ENCODE measurements at regions not wholly inside any gene's neighbourhood (a gene's known extent, or its start where the extent isn't known, plus 50 kb on each side); places are given as distances from the start of the nearest gene placed in this dataset.

- no peak for DNase-seq (ENCODE audit: low spot score)
These were observed 49.9 kb downstream of the CNTN3 start for GRCh38 chr3:74564560-74564959.

- no peak for DNase-seq (ENCODE audit: low spot score)
These were observed 51.7 kb downstream of the CNTN3 start for GRCh38 chr3:74562558-74563269.

GRCh38 chr3:74561881-74562280, 52.6 kb downstream of the CNTN3 start:
- DNase-seq (ENCODE audit: low spot score): no peak

- DNase-seq (ENCODE audit: low spot score): no peak
These were observed 55.2 kb downstream of the CNTN3 start for GRCh38 chr3:74559261-74559660.

- no peak for DNase-seq (ENCODE audit: low spot score)
These were observed 63.8 kb downstream of the CNTN3 start for GRCh38 chr3:74550686-74551085.

- DNase-seq (ENCODE audit: low spot score): no peak
These were observed 68.0 kb downstream of the CNTN3 start for GRCh38 chr3:74546426-74546825.

- no peak for DNase-seq (ENCODE audit: low spot score)
These were observed 72.0 kb downstream of the CNTN3 start for GRCh38 chr3:74542441-74542840.

- no peak for DNase-seq (ENCODE audit: low spot score)
These were observed 74.6 kb downstream of the CNTN3 start for GRCh38 chr3:74539876-74540275.

- no peak for DNase-seq (ENCODE audit: low spot score)
These were observed 75.8 kb downstream of the CNTN3 start for GRCh38 chr3:74538669-74539068.

GRCh38 chr3:74537857-74538256, 76.6 kb downstream of the CNTN3 start:
- no peak for DNase-seq (ENCODE audit: low spot score)

GRCh38 chr3:74537164-74537563, 77.3 kb downstream of the CNTN3 start:
- no peak for DNase-seq (ENCODE audit: low spot score)

- no peak for DNase-seq (ENCODE audit: low spot score)
These were observed 79.2 kb downstream of the CNTN3 start for GRCh38 chr3:74535281-74535680.

GRCh38 chr3:74534611-74535010, 79.8 kb downstream of the CNTN3 start:
- no peak for DNase-seq (ENCODE audit: low spot score)

GRCh38 chr3:74532446-74532845, 82.0 kb downstream of the CNTN3 start:
- DNase-seq (ENCODE audit: low spot score): no peak

GRCh38 chr3:74531491-74531890, 83.0 kb downstream of the CNTN3 start:
- no peak for DNase-seq (ENCODE audit: low spot score)

GRCh38 chr3:74529145-74529544, 85.3 kb downstream of the CNTN3 start:
- DNase-seq (ENCODE audit: low spot score): no peak

GRCh38 chr3:74527566-74527965, 86.9 kb downstream of the CNTN3 start:
- DNase-seq (ENCODE audit: low spot score): no peak

- DNase-seq (ENCODE audit: low spot score): no peak
These were observed 90.6 kb downstream of the CNTN3 start for GRCh38 chr3:74523811-74524210.

GRCh38 chr3:74520895-74521294, 93.6 kb downstream of the CNTN3 start:
- DNase-seq (ENCODE audit: low spot score): no peak

- no peak for DNase-seq (ENCODE audit: low spot score)
These were observed 95.8 kb downstream of the CNTN3 start for GRCh38 chr3:74518610-74519009.

GRCh38 chr3:74516019-74516418, 98.4 kb downstream of the CNTN3 start:
- no peak for DNase-seq (ENCODE audit: low spot score)

- DNase-seq (ENCODE audit: low spot score): no peak
These were observed 99.0 kb downstream of the CNTN3 start for GRCh38 chr3:74515451-74515850.

GRCh38 chr3:74511078-74511477, 103.4 kb downstream of the CNTN3 start:
- DNase-seq (ENCODE audit: low spot score): no peak

GRCh38 chr3:74510261-74510818, 104.1 kb downstream of the CNTN3 start:
- DNase-seq (ENCODE audit: low spot score): no peak

All from ecto neural progenitor cell (in vitro differentiated cells).